ENCODE measurements at regions not wholly inside any gene's neighbourhood (a gene's known extent, or its start where the extent isn't known, plus 50 kb on each side); places are given as distances from the start of the nearest gene placed in this dataset.

- Histone ChIP-seq H3K27me3 (ENCODE audit: control insufficient read depth, insufficient read depth, low read length) (no peaks in the 10 kb centered on the region), H3K4me3 (ENCODE audit: low read depth, low read length) (no peak overlapping the region), H3K4me1 (ENCODE audit: control insufficient read depth, insufficient read depth, low read length) (peaks cover 9% of the 10 kb centered on the region), H3K9ac (ENCODE audit: low read length) (no peak overlapping the region), H3K27ac (ENCODE audit: low read depth, low read length) (no peak overlapping the region), H3K36me3 (ENCODE audit: control insufficient read depth, insufficient read depth, low read length) (no peaks in the 10 kb centered on the region), H3K9me3 (ENCODE audit: control insufficient read depth, insufficient read depth, low read depth, low read length) (peaks cover 3% of the 10 kb centered on the region; the same call in 1 of the 2 replicates)
Measured at GRCh38 chr9:81741103-81741502, 51.8 kb upstream of the TLE1 start.

GRCh38 chr9:81748091-81748490, 58.7 kb upstream of the TLE1 start:
- Histone ChIP-seq H3K9me3 (ENCODE audit: control insufficient read depth, insufficient read depth, low read depth, low read length) (no peaks in the 10 kb centered on the region; the same call in 1 of the 2 replicates), H3K4me1 (ENCODE audit: control insufficient read depth, insufficient read depth, low read length) (no peaks in the 10 kb centered on the region), H3K27ac (ENCODE audit: low read depth, low read length) (no peak overlapping the region), H3K4me3 (ENCODE audit: low read depth, low read length) (no peak overlapping the region), H3K9ac (ENCODE audit: low read length) (no peak overlapping the region), H3K36me3 (ENCODE audit: control insufficient read depth, insufficient read depth, low read length) (no peaks in the 10 kb centered on the region), H3K27me3 (ENCODE audit: control insufficient read depth, insufficient read depth, low read length) (no peaks in the 10 kb centered on the region)

GRCh38 chr9:81753436-81753835, 64.1 kb upstream of the TLE1 start:
- no peak overlapping the region for H3K27ac ChIP-seq (ENCODE audit: low read depth, low read length)
- H3K4me3 ChIP-seq (ENCODE audit: low read depth, low read length) = no peak overlapping the region
- H3K4me1 ChIP-seq (ENCODE audit: control insufficient read depth, insufficient read depth, low read length) = peaks cover 11% of the 10 kb centered on the region; the same call in 1 of the 2 replicates
- no peak overlapping the region for H3K9ac ChIP-seq (ENCODE audit: low read length)
- no peaks in the 10 kb centered on the region for H3K9me3 ChIP-seq (ENCODE audit: control insufficient read depth, insufficient read depth, low read depth, low read length)
- no peaks in the 10 kb centered on the region for H3K36me3 ChIP-seq (ENCODE audit: control insufficient read depth, insufficient read depth, low read length)
- no peaks in the 10 kb centered on the region for H3K27me3 ChIP-seq (ENCODE audit: control insufficient read depth, insufficient read depth, low read length)

GRCh38 chr9:81754245-81754644, 64.9 kb upstream of the TLE1 start:
- no peak overlapping the region for H3K4me3 ChIP-seq (ENCODE audit: low read depth, low read length)
- no peaks in the 10 kb centered on the region for H3K36me3 ChIP-seq (ENCODE audit: control insufficient read depth, insufficient read depth, low read length)
- H3K4me1 ChIP-seq (ENCODE audit: control insufficient read depth, insufficient read depth, low read length) = peaks cover 11% of the 10 kb centered on the region; the same call in 1 of the 2 replicates
- no peaks in the 10 kb centered on the region for H3K27me3 ChIP-seq (ENCODE audit: control insufficient read depth, insufficient read depth, low read length)
- H3K27ac ChIP-seq (ENCODE audit: low read depth, low read length) = no peak overlapping the region
- H3K9me3 ChIP-seq (ENCODE audit: control insufficient read depth, insufficient read depth, low read depth, low read length) = no peaks in the 10 kb centered on the region
- no peak overlapping the region for H3K9ac ChIP-seq (ENCODE audit: low read length)

- peaks cover 11% of the 10 kb centered on the region; the same call in 1 of the 2 replicates for H3K4me1 ChIP-seq (ENCODE audit: control insufficient read depth, insufficient read depth, low read length)
- H3K36me3 ChIP-seq (ENCODE audit: control insufficient read depth, insufficient read depth, low read length) = no peaks in the 10 kb centered on the region
- no peaks in the 10 kb centered on the region for H3K9me3 ChIP-seq (ENCODE audit: control insufficient read depth, insufficient read depth, low read depth, low read length)
- H3K27ac ChIP-seq (ENCODE audit: low read depth, low read length) = no peak overlapping the region
- no peak overlapping the region for H3K4me3 ChIP-seq (ENCODE audit: low read depth, low read length)
- no peaks in the 10 kb centered on the region for H3K27me3 ChIP-seq (ENCODE audit: control insufficient read depth, insufficient read depth, low read length)
- no peak overlapping the region for H3K9ac ChIP-seq (ENCODE audit: low read length)
Measured at GRCh38 chr9:81755721-81756120, 66.4 kb upstream of the TLE1 start.

GRCh38 chr9:81756561-81756960, 67.2 kb upstream of the TLE1 start:
- Histone ChIP-seq H3K36me3 (ENCODE audit: control insufficient read depth, insufficient read depth, low read length) (no peaks in the 10 kb centered on the region), H3K27ac (ENCODE audit: low read depth, low read length) (no peak overlapping the region), H3K9me3 (ENCODE audit: control insufficient read depth, insufficient read depth, low read depth, low read length) (no peaks in the 10 kb centered on the region), H3K9ac (ENCODE audit: low read length) (no peak overlapping the region), H3K4me1 (ENCODE audit: control insufficient read depth, insufficient read depth, low read length) (peaks cover 11% of the 10 kb centered on the region; the same call in 1 of the 2 replicates), H3K27me3 (ENCODE audit: control insufficient read depth, insufficient read depth, low read length) (no peaks in the 10 kb centered on the region), H3K4me3 (ENCODE audit: low read depth, low read length) (no peak overlapping the region)

- no peaks in the 10 kb centered on the region for H3K36me3 ChIP-seq (ENCODE audit: control insufficient read depth, insufficient read depth, low read length)
- H3K27ac ChIP-seq (ENCODE audit: low read depth, low read length) = no peak overlapping the region
- H3K4me3 ChIP-seq (ENCODE audit: low read depth, low read length) = no peak overlapping the region
- H3K4me1 ChIP-seq (ENCODE audit: control insufficient read depth, insufficient read depth, low read length) = peaks cover 11% of the 10 kb centered on the region; the same call in 1 of the 2 replicates
- H3K27me3 ChIP-seq (ENCODE audit: control insufficient read depth, insufficient read depth, low read length) = no peaks in the 10 kb centered on the region
- no peak overlapping the region for H3K9ac ChIP-seq (ENCODE audit: low read length)
- no peaks in the 10 kb centered on the region for H3K9me3 ChIP-seq (ENCODE audit: control insufficient read depth, insufficient read depth, low read depth, low read length)
Measured at GRCh38 chr9:81758123-81758797, 68.9 kb upstream of the TLE1 start.

GRCh38 chr9:81759680-81760215, 70.4 kb upstream of the TLE1 start:
- Histone ChIP-seq H3K4me1 (ENCODE audit: control insufficient read depth, insufficient read depth, low read length) (peaks cover 11% of the 10 kb centered on the region; the same call in 1 of the 2 replicates), H3K36me3 (ENCODE audit: control insufficient read depth, insufficient read depth, low read length) (no peaks in the 10 kb centered on the region), H3K9me3 (ENCODE audit: control insufficient read depth, insufficient read depth, low read depth, low read length) (no peaks in the 10 kb centered on the region), H3K27ac (ENCODE audit: low read depth, low read length) (no peak overlapping the region), H3K9ac (ENCODE audit: low read length) (no peak overlapping the region), H3K27me3 (ENCODE audit: control insufficient read depth, insufficient read depth, low read length) (no peaks in the 10 kb centered on the region), H3K4me3 (ENCODE audit: low read depth, low read length) (no peak overlapping the region)

GRCh38 chr9:81767921-81768320, 78.6 kb upstream of the TLE1 start:
- H3K27ac ChIP-seq (ENCODE audit: low read depth, low read length) = no peak overlapping the region
- H3K27me3 ChIP-seq (ENCODE audit: control insufficient read depth, insufficient read depth, low read length) = no peaks in the 10 kb centered on the region
- no peak overlapping the region for H3K9ac ChIP-seq (ENCODE audit: low read length)
- no peak overlapping the region for H3K4me3 ChIP-seq (ENCODE audit: low read depth, low read length)
- H3K9me3 ChIP-seq (ENCODE audit: control insufficient read depth, insufficient read depth, low read depth, low read length) = peaks cover 9% of the 10 kb centered on the region; the same call in 1 of the 2 replicates
- no peaks in the 10 kb centered on the region for H3K4me1 ChIP-seq (ENCODE audit: control insufficient read depth, insufficient read depth, low read length)
- no peaks in the 10 kb centered on the region for H3K36me3 ChIP-seq (ENCODE audit: control insufficient read depth, insufficient read depth, low read length)

GRCh38 chr9:81771571-81771970, 82.2 kb upstream of the TLE1 start:
- no peak overlapping the region for H3K9ac ChIP-seq (ENCODE audit: low read length)
- no peak overlapping the region for H3K27ac ChIP-seq (ENCODE audit: low read depth, low read length)
- no peak overlapping the region for H3K4me3 ChIP-seq (ENCODE audit: low read depth, low read length)
- no peaks in the 10 kb centered on the region for H3K4me1 ChIP-seq (ENCODE audit: control insufficient read depth, insufficient read depth, low read length)
- peaks cover 9% of the 10 kb centered on the region; the same call in 1 of the 2 replicates for H3K9me3 ChIP-seq (ENCODE audit: control insufficient read depth, insufficient read depth, low read depth, low read length)
- H3K27me3 ChIP-seq (ENCODE audit: control insufficient read depth, insufficient read depth, low read length) = no peaks in the 10 kb centered on the region
- H3K36me3 ChIP-seq (ENCODE audit: control insufficient read depth, insufficient read depth, low read length) = no peaks in the 10 kb centered on the region

- Histone ChIP-seq H3K27ac (ENCODE audit: low read depth, low read length) (no peak overlapping the region), H3K4me3 (ENCODE audit: low read depth, low read length) (no peak overlapping the region), H3K9ac (ENCODE audit: low read length) (no peak overlapping the region), H3K9me3 (ENCODE audit: control insufficient read depth, insufficient read depth, low read depth, low read length) (peaks cover 9% of the 10 kb centered on the region; the same call in 1 of the 2 replicates), H3K4me1 (ENCODE audit: control insufficient read depth, insufficient read depth, low read length) (no peaks in the 10 kb centered on the region), H3K36me3 (ENCODE audit: control insufficient read depth, insufficient read depth, low read length) (no peaks in the 10 kb centered on the region), H3K27me3 (ENCODE audit: control insufficient read depth, insufficient read depth, low read length) (no peaks in the 10 kb centered on the region)
Measured at GRCh38 chr9:81772144-81772543, 82.8 kb upstream of the TLE1 start.
